Common myeloid progenitor, CD34-positive (primary cell): ENCODE measurements at regions not wholly inside any gene's neighbourhood (a gene's known extent, or its start where the extent isn't known, plus 50 kb on each side); places are given as distances from the start of the nearest gene placed in this dataset.
A peak's percentile ranks its signal among the peaks of the same experiment; 100 is the strongest.

ENCODE experiments used
- CTCF ChIA-PET: fragments of 350-600 bp; sonication (Branson Sonifier 250); formaldehyde crosslinking; loops from one replicate; lab custom pipeline; 2021; ENCODE audit warnings: antibody characterized with exemption; lab: Charles Lee
- POLR2A ChIA-PET: fragments of 350-600 bp; sonication (Branson Sonifier 250); formaldehyde crosslinking; loops from one replicate; lab custom pipeline; 2021; ENCODE audit warnings: antibody characterized with exemption; lab: Charles Lee
- DNase-seq, 3 donors: peaks; one replicate each; pipeline versions ENCODE4 v3.0.0 to v3.0.0-alpha.2; 2013
- H3K27ac ChIP-seq, 2 experiments: 1 replicate in 1 of 2; 2 replicates in 1 of 2; pipeline ENCODE4 v1.7.0; 2013; ENCODE audit warnings: inconsistent platforms in 2 of 2, low read length in 2 of 2, mild to moderate bottlenecking in 2 of 2, low read depth in 1 of 2, moderate library complexity in 1 of 2; ENCODE audit not compliant: severe bottlenecking in 2 of 2, insufficient read depth in 1 of 2, poor library complexity in 1 of 2
- H3K27me3 ChIP-seq, 5 experiments: replicated peaks in 2 of 5; 1 replicate in 3 of 5; 2 replicates in 2 of 5; pipeline versions ENCODE4 v1.6.1 to v1.7.0; 2013; ENCODE audit warnings: low read length in 4 of 5, mild to moderate bottlenecking in 2 of 5, moderate library complexity in 2 of 5, inconsistent platforms in 1 of 5; ENCODE audit not compliant: insufficient read depth in 5 of 5, control insufficient read depth in 4 of 5
- H3K36me3 ChIP-seq, 4 experiments: 1 replicate in 2 of 4; 2 replicates in 2 of 4; pipeline versions ENCODE4 v1.6.1 to v1.7.0; 2013; ENCODE audit warnings: low read length in 3 of 4, control low read depth in 1 of 4, mild to moderate bottlenecking in 1 of 4; ENCODE audit not compliant: control insufficient read depth in 4 of 4, insufficient read depth in 4 of 4
- H3K4me1 ChIP-seq, 4 experiments: 1 replicate in 3 of 4; 2 replicates in 1 of 4; pipeline versions ENCODE4 v1.6.1 to v1.7.1; 2013; ENCODE audit warnings: low read length in 3 of 4, mild to moderate bottlenecking in 3 of 4, control low read depth in 1 of 4, inconsistent platforms in 1 of 4, moderate library complexity in 1 of 4; ENCODE audit not compliant: control insufficient read depth in 4 of 4, insufficient read depth in 4 of 4; ENCODE audit errors: control extremely low read depth in 1 of 4
- H3K4me3 ChIP-seq, 7 experiments: 1 replicate in 4 of 7; 2 replicates in 3 of 7; pipeline versions ENCODE4 v1.5.1 to v1.7.0; 2013; ENCODE audit warnings: mild to moderate bottlenecking in 7 of 7, low read length in 6 of 7, moderate library complexity in 6 of 7, inconsistent platforms in 2 of 7, low read depth in 2 of 7, control low read depth in 1 of 7; ENCODE audit not compliant: insufficient read depth in 4 of 7, control insufficient read depth in 1 of 7; ENCODE audit errors: extremely low read depth in 1 of 7
- H3K9me3 ChIP-seq, 5 experiments: 1 replicate in 4 of 5; 2 replicates in 1 of 5; pipeline versions ENCODE4 v1.6.1 to v1.7.1; 2013; ENCODE audit warnings: low read length in 4 of 5, mild to moderate bottlenecking in 2 of 5, inconsistent platforms in 1 of 5, low read depth in 1 of 5, moderate library complexity in 1 of 5; ENCODE audit not compliant: control insufficient read depth in 4 of 5, insufficient read depth in 2 of 5; ENCODE audit errors: control extremely low read depth in 1 of 5
- WGBS: methylation state at CpG from one replicate; pipeline ENCODE4 v1.1.5; 2013; ENCODE audit not compliant: insufficient coverage; 5-methylcytosine and 5-hydroxymethylcytosine counted together

DNA sequence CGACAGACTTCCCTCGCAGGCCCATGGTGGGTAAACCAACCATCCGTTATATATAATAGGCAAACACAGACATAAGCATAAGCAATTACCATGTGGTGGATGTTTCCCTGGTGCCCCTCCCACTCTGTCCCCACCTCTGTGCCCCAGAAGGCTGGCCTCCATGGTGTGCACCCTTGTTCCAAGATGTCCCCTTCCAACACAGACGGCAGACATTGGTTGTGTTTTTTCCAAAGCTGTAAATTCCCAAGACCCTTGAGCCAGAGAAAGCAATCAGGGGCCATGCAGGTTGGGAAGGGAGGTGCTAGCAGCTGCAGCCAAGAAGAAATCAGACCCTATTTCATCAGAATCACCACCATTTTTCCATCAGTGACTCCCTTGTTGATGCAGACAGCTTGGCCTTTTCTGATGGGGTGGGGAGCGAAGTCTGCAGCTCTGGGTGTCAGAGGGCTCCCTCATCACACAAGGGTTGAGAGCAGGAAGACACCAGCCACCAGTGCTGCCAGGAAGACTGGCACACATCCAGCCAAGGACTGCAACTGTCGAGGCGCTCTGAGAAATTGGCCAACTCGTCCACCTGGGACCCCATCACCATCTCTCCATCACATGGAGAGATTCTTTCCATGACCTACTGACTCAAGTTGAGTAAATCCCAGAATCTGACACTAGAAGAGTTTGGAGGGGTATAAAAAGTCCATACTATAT lies 86.8 kb upstream of the CHST15 start:
- Histone ChIP-seq H3K36me3 (no peaks in the 10 kb centered on the region), H3K9me3 (no peaks in the 10 kb centered on the region), H3K4me1 (peaks cover 0 to 21% (median 16%) of the 10 kb centered on the region in 4 experiments), H3K4me3 (no peak overlapping the region), H3K27me3 (peaks cover 0 to 1% (median 0%) of the 10 kb centered on the region in 5 experiments), H3K27ac (no peak overlapping the region)
- CTCF ChIA-PET: interaction anchor here (1.2 kb wide), 1 partner anchor 10 kb away, joined by 3 read pairs; no protein-coding TSS in a partner anchor
- no peak for DNase-seq
- POLR2A ChIA-PET: interaction anchor here (0.5 kb wide), 1 partner anchor 28 kb away, joined by 3 read pairs; no protein-coding TSS in a partner anchor
- WGBS: 95% methylated on average over 4 of the region's 8 CpGs

DNA sequence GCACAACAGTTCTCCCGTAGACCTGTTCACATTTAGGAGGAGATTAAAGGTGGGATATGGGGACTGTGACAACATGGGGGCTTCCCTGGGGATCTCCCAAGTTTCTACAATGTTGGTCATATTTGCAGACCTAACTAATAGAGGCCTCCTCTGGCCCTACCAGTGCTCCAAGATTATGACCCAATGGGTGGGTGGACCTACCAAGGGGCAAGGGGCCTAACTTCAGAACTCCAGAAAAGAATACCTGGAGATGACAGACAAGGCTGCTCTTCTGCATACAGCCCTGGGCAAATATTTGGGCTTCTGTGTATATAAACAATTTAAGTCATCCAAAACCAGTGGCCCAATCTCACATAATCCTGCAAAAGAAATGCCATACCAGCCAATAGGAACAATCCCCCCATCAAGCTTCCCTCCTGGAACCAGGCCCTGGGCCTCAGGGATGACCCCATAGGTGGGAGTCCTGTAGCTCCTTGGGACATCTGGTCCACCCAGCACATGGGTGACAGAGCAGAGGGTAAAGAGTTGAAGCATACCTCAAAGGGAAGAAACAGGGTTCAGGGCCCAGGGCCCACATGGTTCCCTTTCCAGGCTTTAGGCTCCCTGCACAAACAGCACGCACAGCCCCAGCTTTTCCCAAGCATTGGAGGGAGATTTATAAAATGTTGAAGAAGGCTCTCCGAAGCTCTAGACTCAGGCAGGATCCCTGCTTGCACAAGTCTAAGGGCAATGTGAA lies 86.1 kb upstream of the CHST15 start:
- H3K4me3 ChIP-seq: no peak overlapping the region
- no peak overlapping the region for H3K27ac ChIP-seq
- WGBS: 100% methylated on average over 3 of the region's 3 CpGs
- DNase-seq: no peak
- no peaks in the 10 kb centered on the region for H3K27me3 ChIP-seq
- no peaks in the 10 kb centered on the region for H3K9me3 ChIP-seq
- POLR2A ChIA-PET: interaction anchor here (0.5 kb wide), 1 partner anchor 27 kb away, joined by 3 read pairs; no protein-coding TSS in a partner anchor
- CTCF ChIA-PET: interaction anchor here (1.2 kb wide), 1 partner anchor 9 kb away, joined by 3 read pairs; no protein-coding TSS in a partner anchor
- H3K36me3 ChIP-seq: no peaks in the 10 kb centered on the region
- H3K4me1 ChIP-seq: peaks cover 3 to 28% (median 23%) of the 10 kb centered on the region in 4 experiments

DNA sequence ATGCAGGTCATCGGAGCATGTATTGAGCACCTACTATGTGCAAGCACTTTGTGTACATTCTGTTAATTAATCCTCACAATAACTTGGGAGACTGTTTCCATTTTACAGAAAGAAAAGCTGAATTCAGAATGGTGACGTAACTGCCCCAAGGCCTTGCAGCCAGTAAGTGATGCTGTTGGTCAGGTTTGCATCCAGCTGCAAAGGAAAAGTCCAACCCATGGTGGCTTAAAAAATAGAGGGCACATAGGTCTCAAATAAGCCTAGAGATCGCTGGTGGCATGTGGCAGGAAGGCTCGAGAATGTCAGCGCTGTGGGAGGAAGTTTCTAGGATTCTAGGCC lies 83.8 kb upstream of the CHST15 start:
- ChIA-PET CTCF (interaction anchor here (1.8 to 2.6 kb wide), 2 partner anchors 25 to 150 kb away, joined by 4 to 11 read pairs; no protein-coding TSS in a partner anchor), POLR2A (no interaction called here)
- Histone ChIP-seq H3K27ac (no peak overlapping the region), H3K9me3 (no peaks in the 10 kb centered on the region), H3K36me3 (no peaks in the 10 kb centered on the region), H3K4me3 (no peak overlapping the region), H3K27me3 (peaks cover 0 to 2% (median 0%) of the 10 kb centered on the region in 5 experiments), H3K4me1 (peaks cover 3 to 31% (median 23%) of the 10 kb centered on the region in 4 experiments)
- WGBS: 97% methylated on average over 3 of the region's 5 CpGs
- DNase-seq: no peak

DNA sequence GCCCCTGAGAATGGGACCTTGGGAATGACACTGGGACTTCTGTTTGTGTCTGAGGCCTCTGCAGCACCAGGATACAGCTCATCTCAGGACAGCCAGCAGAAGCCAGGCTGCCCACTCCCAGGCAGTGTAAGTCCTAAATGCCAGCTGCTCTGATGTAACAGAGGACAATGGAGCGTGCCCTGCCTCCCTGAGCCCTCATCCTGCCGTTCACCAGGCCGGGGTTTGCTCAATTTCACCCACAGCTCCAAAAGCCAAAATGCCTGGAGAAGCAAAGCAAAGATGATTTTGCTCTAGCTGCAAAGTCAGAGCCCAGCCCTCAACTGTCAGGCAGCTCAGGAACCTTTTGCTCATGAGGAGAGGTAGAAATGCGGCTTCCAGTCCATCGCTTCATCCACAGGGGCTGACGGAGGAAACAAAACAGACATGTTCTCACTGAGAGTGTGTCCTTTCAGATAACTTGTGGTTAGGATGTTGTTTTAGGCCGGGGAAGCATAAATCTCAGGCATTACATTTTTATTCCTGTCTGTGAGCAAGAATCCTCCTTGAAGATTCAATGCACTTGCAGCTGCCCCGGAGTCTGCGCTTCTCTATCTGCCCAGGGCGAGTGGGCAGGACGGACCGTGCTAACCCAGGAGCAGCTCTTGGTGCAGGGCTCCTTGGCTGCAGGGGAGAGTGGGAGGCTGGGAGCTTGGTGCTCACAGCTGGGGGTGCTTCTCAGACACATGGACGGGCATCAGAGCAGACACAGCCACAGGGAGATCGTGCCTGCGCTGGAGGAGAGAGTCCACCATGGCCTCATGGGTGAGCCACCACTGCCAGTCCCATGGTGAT lies 83.2 kb upstream of the CHST15 start:
- Histone ChIP-seq H3K4me3 (no peak overlapping the region), H3K9me3 (no peaks in the 10 kb centered on the region), H3K36me3 (no peaks in the 10 kb centered on the region), H3K27me3 (peaks cover 0 to 2% (median 0%) of the 10 kb centered on the region in 5 experiments), H3K27ac (no peak overlapping the region), H3K4me1 (peaks cover 3 to 31% (median 23%) of the 10 kb centered on the region in 4 experiments)
- WGBS: 44% methylated on average over 8 of the region's 15 CpGs
- POLR2A ChIA-PET: no interaction called here
- peak in 2 of 3 donors; percentile 46 to 71 for DNase-seq
- CTCF ChIA-PET: interaction anchor here (1.8 to 2.6 kb wide), 2 partner anchors 24 to 150 kb away, joined by 4 to 11 read pairs; no protein-coding TSS in a partner anchor

DNA sequence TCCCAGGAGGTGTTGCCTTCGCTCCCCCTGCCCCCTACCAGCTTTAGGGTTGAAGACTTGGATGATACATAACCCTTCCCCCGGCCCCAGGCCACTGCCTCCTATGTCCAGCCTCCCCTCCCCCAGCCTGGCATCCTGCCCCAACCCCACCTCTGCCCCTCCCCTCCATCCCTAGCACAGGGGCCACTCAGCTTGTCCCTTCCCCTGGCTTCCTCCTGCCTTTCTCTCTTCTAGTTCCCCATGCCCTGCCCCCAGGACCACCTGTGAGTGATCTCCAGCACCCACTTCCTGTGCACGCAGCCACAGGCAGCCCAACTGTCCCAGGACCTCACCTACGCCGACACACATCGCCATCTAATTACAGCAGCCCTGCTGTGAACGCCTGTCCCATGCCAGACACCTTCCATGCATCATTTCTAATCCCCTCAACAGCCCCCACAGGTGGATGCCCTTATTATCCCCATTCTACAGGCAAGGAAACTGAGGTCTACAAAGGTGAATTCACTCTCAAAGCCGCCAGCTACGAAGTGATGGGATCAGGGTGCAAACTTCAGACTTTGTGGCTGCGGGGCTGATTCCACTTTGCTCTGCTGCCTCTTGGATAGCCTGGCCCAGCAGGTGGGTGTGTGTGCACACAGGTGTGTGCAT lies 82.4 kb upstream of the CHST15 start:
- peaks cover 3 to 31% (median 23%) of the 10 kb centered on the region in 4 experiments for H3K4me1 ChIP-seq
- POLR2A ChIA-PET: no interaction called here
- H3K27me3 ChIP-seq: peaks cover 0 to 2% (median 0%) of the 10 kb centered on the region in 5 experiments
- no peak overlapping the region for H3K27ac ChIP-seq
- H3K36me3 ChIP-seq: no peaks in the 10 kb centered on the region
- CTCF ChIA-PET: interaction anchor here (1.8 to 2.6 kb wide), 2 partner anchors 24 to 149 kb away, joined by 4 to 11 read pairs; no protein-coding TSS in a partner anchor
- WGBS: 98% methylated on average over 4 of the region's 10 CpGs
- no peaks in the 10 kb centered on the region for H3K9me3 ChIP-seq
- no peak overlapping the region for H3K4me3 ChIP-seq
- peak in 2 of 3 donors; percentile 33 to 56 for DNase-seq
